Astrocyte (in vitro differentiated cells and primary cell): ENCODE measurements at regions not wholly inside any gene's neighbourhood (a gene's known extent, or its start where the extent isn't known, plus 50 kb on each side); places are given as distances from the start of the nearest gene placed in this dataset.

Experiments used
- DNase-seq: peaks from one replicate; pipeline ENCODE4 v3.0.0-alpha.2; 2010; ENCODE audit warnings: low read depth
- FAIRE-seq: peaks from 2 replicates; lab custom pipeline; 2011; peaks lifted over from hg19 to GRCh38; lab: Jason Lieb, UNC
- H2AFZ ChIP-seq: 2 replicates; pipeline ENCODE4 v1.6.0; 2012; ENCODE audit warnings: low read depth, low read length, inconsistent platforms
- H3K27ac ChIP-seq: 2 replicates; pipeline ENCODE4 v1.5.1; 2011; ENCODE audit warnings: low read depth, low read length, inconsistent platforms
- H3K27me3 ChIP-seq: 2 replicates; pipeline ENCODE4 v1.6.0; 2011; ENCODE audit warnings: low read length, inconsistent platforms; ENCODE audit not compliant: insufficient read depth
- H3K36me3 ChIP-seq: 2 replicates; pipeline ENCODE4 v1.5.1; 2011; ENCODE audit warnings: low read length, inconsistent platforms; ENCODE audit not compliant: insufficient read depth
- H3K4me1 ChIP-seq: 2 replicates; pipeline ENCODE4 v1.5.1; 2011; ENCODE audit warnings: low read length, inconsistent platforms; ENCODE audit not compliant: insufficient read depth
- H3K4me2 ChIP-seq: 2 replicates; pipeline ENCODE4 v1.6.0; 2012; ENCODE audit warnings: low read length, inconsistent platforms
- H3K4me3 ChIP-seq: 2 replicates; pipeline ENCODE4 v1.5.1; 2011; ENCODE audit warnings: low read depth, mild to moderate bottlenecking, low read length, inconsistent platforms; ENCODE audit not compliant: insufficient read depth
- H3K79me2 ChIP-seq: 2 replicates; pipeline ENCODE4 v1.6.0; 2012; ENCODE audit warnings: mild to moderate bottlenecking, low read length, inconsistent platforms; ENCODE audit not compliant: insufficient read depth
- H3K9ac ChIP-seq: 2 replicates; pipeline ENCODE4 v1.6.0; 2012; ENCODE audit warnings: mild to moderate bottlenecking, low read length, inconsistent platforms
- H3K9me3 ChIP-seq: 2 replicates; pipeline ENCODE4 v1.5.1; 2012; ENCODE audit warnings: low read depth, mild to moderate bottlenecking, low read length, inconsistent platforms; ENCODE audit not compliant: insufficient read depth
- H4K20me1 ChIP-seq: 2 replicates; pipeline ENCODE4 v1.6.0; 2012; ENCODE audit warnings: low read length, inconsistent platforms; ENCODE audit not compliant: insufficient read depth
- H3K27ac Mint-ChIP-seq: one replicate; pipeline ENCODE4 v1.8.0; 2021; ENCODE audit warnings: mild to moderate bottlenecking, mixed read lengths; ENCODE audit not compliant: unreplicated experiment
- H3K27me3 Mint-ChIP-seq: one replicate; pipeline ENCODE4 v1.8.0; 2021; ENCODE audit warnings: low read depth, mixed read lengths; ENCODE audit not compliant: unreplicated experiment
- H3K36me3 Mint-ChIP-seq: one replicate; pipeline ENCODE4 v1.8.0; 2021; ENCODE audit warnings: low read depth, mixed read lengths; ENCODE audit not compliant: unreplicated experiment
- H3K4me1 Mint-ChIP-seq: one replicate; pipeline ENCODE4 v1.8.0; 2021; ENCODE audit warnings: low read depth, mixed read lengths; ENCODE audit not compliant: unreplicated experiment
- H3K4me3 Mint-ChIP-seq: one replicate; pipeline ENCODE4 v1.8.0; 2021; ENCODE audit warnings: mild to moderate bottlenecking, moderate library complexity, mixed read lengths; ENCODE audit not compliant: unreplicated experiment
- H3K9me3 Mint-ChIP-seq: one replicate; pipeline ENCODE4 v1.8.0; 2021; ENCODE audit warnings: mild to moderate bottlenecking, mixed read lengths; ENCODE audit not compliant: unreplicated experiment
- EZH2 ChIP-seq: IDR thresholded peaks from 2 replicates; pipeline ENCODE4 v1.6.1; 2012; ENCODE audit warnings: mild to moderate bottlenecking, low read length, inconsistent platforms; ENCODE audit not compliant: insufficient read depth
- TF ChIP-seq, protein P1 (sequence below): IDR thresholded peaks from 2 replicates; pipeline ENCODE4 v1.5.1; 2011; ENCODE audit warnings: low read depth, mild to moderate bottlenecking, inconsistent platforms, low read length, moderate library complexity; ENCODE audit not compliant: insufficient read depth

DNA sequence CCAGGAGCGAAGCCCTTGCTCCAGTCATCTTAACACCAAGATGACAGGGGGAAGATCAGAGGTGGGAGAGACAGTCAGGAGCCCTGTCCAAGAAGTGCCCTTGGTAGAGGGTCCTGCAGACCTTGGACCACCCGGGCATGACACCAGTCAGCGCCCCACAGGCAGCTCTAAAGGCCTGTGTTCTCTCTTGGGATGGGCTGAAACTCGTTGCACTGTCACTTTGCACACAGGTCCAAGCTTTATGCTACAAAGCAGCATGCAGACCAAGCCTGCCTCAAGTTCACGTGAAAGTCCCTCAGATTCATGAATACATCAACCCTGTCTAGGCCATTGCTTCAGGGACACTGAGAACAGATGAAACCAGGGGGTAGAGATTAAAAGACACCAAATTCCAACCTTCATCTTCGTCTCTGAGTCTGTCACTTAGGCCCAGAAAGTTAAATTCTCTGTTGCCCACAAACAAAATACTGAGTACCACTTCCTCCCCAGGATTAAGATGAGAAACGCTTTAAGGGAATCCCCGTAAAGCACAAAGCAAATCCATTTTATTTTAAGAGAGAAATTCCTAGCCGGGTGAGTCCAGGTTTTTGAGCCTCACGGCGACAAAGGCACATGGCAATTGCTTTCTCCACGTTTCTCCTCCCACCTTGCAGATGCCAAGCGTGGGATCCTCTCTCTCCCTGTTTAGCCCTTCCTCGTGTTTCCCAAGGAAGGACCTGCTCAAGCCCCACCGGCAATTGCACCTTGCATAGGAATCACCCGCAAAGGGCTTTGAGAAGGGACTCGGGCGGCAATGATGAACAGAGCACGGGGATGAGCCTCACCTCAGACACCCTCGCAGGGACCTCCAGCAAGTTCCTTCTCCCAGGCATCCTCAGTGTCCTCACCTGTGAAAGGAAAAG lies 75.0 kb upstream of the ID2 start:
- no peaks in the 10 kb centered on the region for H3K36me3 Mint-ChIP-seq
- H3K9ac ChIP-seq, result no peak overlapping the region
- peaks cover 7% of the 10 kb centered on the region for H3K9me3 Mint-ChIP-seq
- no peak overlapping the region for H2AFZ ChIP-seq
- H3K4me2 ChIP-seq, result peak overlapping the region; percentile 28
- FAIRE-seq (no peak), DNase-seq (no peak)
- no peaks in the 10 kb centered on the region for H3K79me2 ChIP-seq
- no peaks in the 10 kb centered on the region for H3K27me3 ChIP-seq
- H3K4me1 Mint-ChIP-seq, result peaks cover 29% of the 10 kb centered on the region
- no peak overlapping the region for H3K4me3 ChIP-seq
- H3K27me3 Mint-ChIP-seq, result peaks cover 18% of the 10 kb centered on the region
- H4K20me1 ChIP-seq, result no peaks in the 10 kb centered on the region
- H3K9me3 ChIP-seq, result no peaks in the 10 kb centered on the region
- H3K4me3 Mint-ChIP-seq, result no peak overlapping the region
- peak overlapping the region; percentile 16 for H3K27ac ChIP-seq
- H3K36me3 ChIP-seq, result no peaks in the 10 kb centered on the region
- no peak overlapping the region for H3K27ac Mint-ChIP-seq
- TF ChIP-seq, protein P1, sequence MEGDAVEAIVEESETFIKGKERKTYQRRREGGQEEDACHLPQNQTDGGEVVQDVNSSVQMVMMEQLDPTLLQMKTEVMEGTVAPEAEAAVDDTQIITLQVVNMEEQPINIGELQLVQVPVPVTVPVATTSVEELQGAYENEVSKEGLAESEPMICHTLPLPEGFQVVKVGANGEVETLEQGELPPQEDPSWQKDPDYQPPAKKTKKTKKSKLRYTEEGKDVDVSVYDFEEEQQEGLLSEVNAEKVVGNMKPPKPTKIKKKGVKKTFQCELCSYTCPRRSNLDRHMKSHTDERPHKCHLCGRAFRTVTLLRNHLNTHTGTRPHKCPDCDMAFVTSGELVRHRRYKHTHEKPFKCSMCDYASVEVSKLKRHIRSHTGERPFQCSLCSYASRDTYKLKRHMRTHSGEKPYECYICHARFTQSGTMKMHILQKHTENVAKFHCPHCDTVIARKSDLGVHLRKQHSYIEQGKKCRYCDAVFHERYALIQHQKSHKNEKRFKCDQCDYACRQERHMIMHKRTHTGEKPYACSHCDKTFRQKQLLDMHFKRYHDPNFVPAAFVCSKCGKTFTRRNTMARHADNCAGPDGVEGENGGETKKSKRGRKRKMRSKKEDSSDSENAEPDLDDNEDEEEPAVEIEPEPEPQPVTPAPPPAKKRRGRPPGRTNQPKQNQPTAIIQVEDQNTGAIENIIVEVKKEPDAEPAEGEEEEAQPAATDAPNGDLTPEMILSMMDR, result no peak
- no peak for TF ChIP-seq EZH2
- H3K4me1 ChIP-seq, result peaks cover 17% of the 10 kb centered on the region

- H3K27ac Mint-ChIP-seq, result no peak overlapping the region
- Histone ChIP-seq H3K4me2 (peak overlapping the region; percentile 28), H4K20me1 (no peaks in the 10 kb centered on the region), H3K79me2 (no peaks in the 10 kb centered on the region), H3K9ac (no peak overlapping the region), H3K27ac (peak overlapping the region; percentile 36), H3K4me3 (no peak overlapping the region), H3K9me3 (no peaks in the 10 kb centered on the region), H3K36me3 (no peaks in the 10 kb centered on the region), H2AFZ (no peak overlapping the region), H3K4me1 (peaks cover 17% of the 10 kb centered on the region), H3K27me3 (no peaks in the 10 kb centered on the region)
- peak overlapping the region; percentile 30 for H3K4me3 Mint-ChIP-seq
- no peak for FAIRE-seq
- peak; percentile 91 for DNase-seq
- peaks cover 29% of the 10 kb centered on the region for H3K4me1 Mint-ChIP-seq
- no peaks in the 10 kb centered on the region for H3K36me3 Mint-ChIP-seq
- peaks cover 7% of the 10 kb centered on the region for H3K9me3 Mint-ChIP-seq
- TF ChIP-seq, protein P1, result no peak
- TF ChIP-seq EZH2, result no peak
- peaks cover 21% of the 10 kb centered on the region for H3K27me3 Mint-ChIP-seq
Observed at GRCh38 chr2:8607606-8608005, 74.2 kb upstream of the ID2 start.
